SKM-1 (cell line): ENCODE measurements at regions not wholly inside any gene's neighbourhood (a gene's known extent, or its start where the extent isn't known, plus 50 kb on each side); places are given as distances from the start of the nearest gene placed in this dataset.

Source experiments
- DNase-seq: peaks from one replicate; lab custom pipeline; 2025; ENCODE audit not compliant: unreplicated experiment; lab: John Stamatoyannopoulos, UW

GRCh38 chr2:191601060-191601459 is 76.9 kb upstream of the NABP1 start:
- no peak for DNase-seq

DNA sequence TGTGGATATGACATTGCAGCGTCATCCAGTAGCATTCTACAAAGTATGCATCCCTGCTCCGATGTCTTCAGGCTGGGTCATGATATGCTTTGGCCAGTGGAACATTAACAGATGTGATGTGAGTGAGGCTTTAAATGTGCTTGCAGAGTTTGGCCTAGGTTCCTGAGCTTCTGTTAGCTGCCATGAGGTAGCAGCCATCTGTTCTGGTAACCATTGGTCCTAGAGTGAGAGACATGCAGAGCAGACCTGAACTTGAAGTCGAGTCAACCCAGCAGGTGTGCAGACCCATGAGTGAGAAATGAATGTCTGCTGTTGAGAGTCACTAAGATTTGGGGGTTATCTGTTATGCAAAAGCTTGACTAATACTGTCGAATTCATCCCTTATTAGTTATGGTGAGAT is 73.8 kb upstream of the NABP1 start:
- DNase-seq: no peak

GRCh38 chr2:191607096-191607495 is 70.8 kb upstream of the NABP1 start:
- DNase-seq: no peak

DNA sequence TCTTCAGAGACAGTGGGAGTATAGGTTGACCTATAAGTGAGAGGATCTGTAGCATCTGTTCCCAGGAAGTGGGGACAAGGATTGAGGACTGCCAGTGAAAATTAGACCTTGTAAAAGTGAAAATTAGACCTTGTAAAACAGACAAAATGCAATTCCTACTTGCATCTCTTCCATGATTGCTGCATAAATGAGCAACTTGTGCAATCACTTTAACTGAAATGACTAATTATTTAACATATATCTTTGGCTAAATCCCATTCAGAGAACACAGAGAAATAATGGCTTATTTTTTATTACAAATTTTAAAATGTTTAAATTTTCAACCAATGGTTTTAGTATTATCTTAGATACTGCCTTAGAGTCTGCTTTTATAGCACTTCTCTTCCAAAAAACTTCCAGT is 67.2 kb upstream of the NABP1 start:
- no peak for DNase-seq

DNA sequence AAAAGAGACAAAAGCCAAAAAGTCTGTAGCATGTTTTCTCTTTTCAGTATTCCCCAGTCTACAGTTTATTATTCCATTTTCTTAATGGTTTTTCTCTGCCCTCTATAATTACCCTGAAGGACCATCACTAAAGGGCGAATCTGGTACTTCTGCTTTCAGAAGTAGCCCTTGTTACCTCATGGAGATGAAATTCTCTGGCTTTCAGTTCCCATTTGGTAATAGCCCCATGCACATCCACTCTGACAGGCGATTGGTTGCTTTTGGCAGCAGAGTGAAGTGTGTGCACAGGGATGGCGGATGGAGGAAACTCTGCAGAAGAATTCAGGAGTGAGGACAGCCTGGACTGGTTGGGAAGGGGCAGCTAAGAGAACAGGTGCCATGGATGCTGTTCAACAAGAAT is 66.3 kb upstream of the NABP1 start:
- DNase-seq: peak; percentile 72

- no peak for DNase-seq
Measured at GRCh38 chr2:191612496-191612895, 65.4 kb upstream of the NABP1 start.

- no peak for DNase-seq
Measured at GRCh38 chr2:191614759-191615158, 63.2 kb upstream of the NABP1 start.

- DNase-seq: no peak
Measured at GRCh38 chr2:191615596-191615995, 62.3 kb upstream of the NABP1 start.

- DNase-seq: peak; percentile 25
Measured at GRCh38 chr2:191617575-191617974, 60.4 kb upstream of the NABP1 start.

- DNase-seq: no peak
Measured at GRCh38 chr2:191618046-191618780, 59.7 kb upstream of the NABP1 start.

DNA sequence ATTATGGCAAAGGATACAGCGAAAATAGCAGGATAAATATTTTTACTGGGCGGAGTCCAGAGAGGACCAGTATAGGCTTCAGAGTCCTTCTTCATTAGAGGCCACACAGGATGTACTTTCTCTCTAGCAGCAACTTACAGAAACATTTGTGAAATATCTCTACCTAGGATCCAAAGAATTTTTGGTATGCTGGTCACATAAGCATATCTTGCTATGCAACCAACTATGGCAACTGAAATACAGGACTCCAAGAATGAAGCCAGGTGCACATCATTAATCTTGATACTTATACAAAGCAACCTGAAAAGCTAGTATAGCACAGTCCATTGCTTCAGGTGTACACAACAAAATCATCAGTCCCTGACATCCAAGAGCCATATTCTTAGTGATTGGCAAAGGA is 59.1 kb upstream of the NABP1 start:
- DNase-seq: no peak

GRCh38 chr2:191620144-191620543 is 57.8 kb upstream of the NABP1 start:
- no peak for DNase-seq

GRCh38 chr2:191622374-191623320 is 55.3 kb upstream of the NABP1 start:
- DNase-seq: no peak

DNA sequence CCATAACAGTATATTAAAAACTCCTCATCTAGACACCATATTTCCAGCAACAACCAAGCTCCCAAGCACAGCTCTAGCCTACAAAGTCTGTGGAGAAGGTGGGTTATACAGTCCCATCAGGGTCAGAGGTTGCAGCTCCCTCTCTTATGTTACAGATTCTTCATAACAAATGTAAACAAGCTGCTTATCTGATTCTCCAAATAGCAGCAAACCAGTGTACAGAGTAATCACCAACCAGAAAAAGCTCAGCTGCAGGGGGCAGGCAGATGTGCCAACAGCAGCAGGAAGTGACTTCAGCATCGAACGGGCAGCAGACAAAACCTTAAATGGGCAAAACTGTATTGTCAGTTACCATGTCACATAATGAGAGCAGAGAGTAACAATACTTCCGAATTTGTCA is 52.9 kb upstream of the NABP1 start:
- no peak for DNase-seq

GRCh38 chr2:191625446-191625845 is 52.5 kb upstream of the NABP1 start:
- no peak for DNase-seq

- no peak for DNase-seq
Measured at GRCh38 chr2:191626497-191627151, 51.3 kb upstream of the NABP1 start.

DNA sequence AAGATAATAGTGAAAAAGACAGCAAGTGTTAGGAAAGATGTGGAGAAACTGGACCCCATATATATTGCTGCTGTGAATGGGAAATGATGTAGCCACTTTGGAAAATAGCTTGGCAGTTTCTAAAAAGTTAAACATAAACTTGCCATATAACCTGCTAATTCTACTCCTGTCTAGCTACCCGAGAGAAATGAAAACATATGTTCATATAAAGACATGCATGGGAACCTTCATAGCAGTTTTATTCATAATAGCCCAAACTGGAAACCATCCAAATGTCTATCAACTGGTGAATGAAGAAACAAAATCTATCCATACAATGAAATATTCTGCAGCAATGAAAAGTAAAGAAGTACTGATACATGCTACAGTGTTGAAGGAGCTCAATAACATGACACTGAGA is 50.4 kb upstream of the NABP1 start:
- DNase-seq: no peak
